ENCODE measurements at regions not wholly inside any gene's neighbourhood (a gene's known extent, or its start where the extent isn't known, plus 50 kb on each side); places are given as distances from the start of the nearest gene placed in this dataset.

DNA sequence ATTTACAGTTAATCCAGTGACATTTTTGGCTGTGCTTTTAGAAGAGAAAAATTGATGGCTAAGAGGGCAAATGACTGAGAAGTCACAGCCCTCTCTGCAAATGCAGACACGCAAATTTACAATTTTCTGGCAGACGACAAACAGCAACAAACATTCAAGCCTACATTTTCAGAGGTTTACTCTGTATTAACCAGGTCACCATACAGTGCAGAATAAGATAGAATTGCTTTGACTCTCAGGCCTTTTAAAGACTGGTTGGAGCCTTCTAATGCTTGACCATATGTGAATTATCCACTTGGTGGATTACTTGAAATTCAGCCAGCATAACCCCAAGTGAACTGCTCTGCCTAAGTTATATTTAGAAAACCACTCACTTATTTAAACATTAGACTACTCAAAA, 65.5 kb upstream of the FOXN2 start:
- TF ChIP-seq, protein P1, sequence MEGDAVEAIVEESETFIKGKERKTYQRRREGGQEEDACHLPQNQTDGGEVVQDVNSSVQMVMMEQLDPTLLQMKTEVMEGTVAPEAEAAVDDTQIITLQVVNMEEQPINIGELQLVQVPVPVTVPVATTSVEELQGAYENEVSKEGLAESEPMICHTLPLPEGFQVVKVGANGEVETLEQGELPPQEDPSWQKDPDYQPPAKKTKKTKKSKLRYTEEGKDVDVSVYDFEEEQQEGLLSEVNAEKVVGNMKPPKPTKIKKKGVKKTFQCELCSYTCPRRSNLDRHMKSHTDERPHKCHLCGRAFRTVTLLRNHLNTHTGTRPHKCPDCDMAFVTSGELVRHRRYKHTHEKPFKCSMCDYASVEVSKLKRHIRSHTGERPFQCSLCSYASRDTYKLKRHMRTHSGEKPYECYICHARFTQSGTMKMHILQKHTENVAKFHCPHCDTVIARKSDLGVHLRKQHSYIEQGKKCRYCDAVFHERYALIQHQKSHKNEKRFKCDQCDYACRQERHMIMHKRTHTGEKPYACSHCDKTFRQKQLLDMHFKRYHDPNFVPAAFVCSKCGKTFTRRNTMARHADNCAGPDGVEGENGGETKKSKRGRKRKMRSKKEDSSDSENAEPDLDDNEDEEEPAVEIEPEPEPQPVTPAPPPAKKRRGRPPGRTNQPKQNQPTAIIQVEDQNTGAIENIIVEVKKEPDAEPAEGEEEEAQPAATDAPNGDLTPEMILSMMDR (conservative IDR thresholded peaks at IDR 0.05 in 1 of 2, IDR thresholded peaks at IDR 0.05 in 1 of 2; ENCODE audit: extremely low read depth in 1 of 2, insufficient read depth in 1 of 2, low read depth in 1 of 2, low read length in 2 of 2) = no peak
- TF ChIP-seq EZH2 (IDR thresholded peaks at IDR 0.05; ENCODE audit: borderline replicate concordance, low read length) = no peak

Data from mammary epithelial cell (primary cell).